CD4-positive, alpha-beta memory T cell (primary cell): ENCODE measurements at regions not wholly inside any gene's neighbourhood (a gene's known extent, or its start where the extent isn't known, plus 50 kb on each side); places are given as distances from the start of the nearest gene placed in this dataset.
A peak's percentile ranks its signal among the peaks of the same experiment; 100 is the strongest.

ENCODE experiments used
- CTCF ChIA-PET: fragments of 350-600 bp; sonication (Branson Sonifier 250); formaldehyde crosslinking; loops from one replicate; lab custom pipeline; 2021; ENCODE audit warnings: inconsistent platforms; ENCODE audit not compliant: partially characterized antibody; lab: Charles Lee
- POLR2A ChIA-PET: fragments of 350-600 bp; sonication (Branson Sonifier 250); formaldehyde crosslinking; loops from one replicate; lab custom pipeline; 2021; ENCODE audit not compliant: partially characterized antibody; lab: Charles Lee
- DNase-seq, 5 donors: peaks; one replicate each; pipeline versions ENCODE4 v3.0.0 to v3.0.0-alpha.2; 2020 to 2022; ENCODE audit warnings: mixed read lengths in 1 of 5
- H3K27ac ChIP-seq: one replicate; pipeline ENCODE4 v1.7.0; 2013; ENCODE audit warnings: low read depth, low read length
- H3K27me3 ChIP-seq: 2 replicates; pipeline ENCODE4 v1.7.0; 2013; ENCODE audit warnings: mild to moderate bottlenecking, low read length, moderate library complexity; ENCODE audit not compliant: insufficient read depth
- H3K36me3 ChIP-seq: 2 replicates; pipeline ENCODE4 v1.7.0; 2013; ENCODE audit warnings: mild to moderate bottlenecking, low read length, moderate library complexity; ENCODE audit not compliant: insufficient read depth
- H3K4me1 ChIP-seq: 2 replicates; pipeline ENCODE4 v1.7.0; 2013; ENCODE audit warnings: mild to moderate bottlenecking, low read length, moderate library complexity; ENCODE audit not compliant: insufficient read depth
- H3K4me3 ChIP-seq, 2 donors: one replicate each; pipeline ENCODE4 v1.7.0; 2013; ENCODE audit warnings: low read length in 2 of 2, mild to moderate bottlenecking in 1 of 2
- H3K9me3 ChIP-seq, 2 donors: one replicate each; pipeline ENCODE4 v1.7.0; 2013; ENCODE audit warnings: low read length in 2 of 2, control low read depth in 1 of 2; ENCODE audit not compliant: control insufficient read depth in 1 of 2
- H3K27ac Mint-ChIP-seq, 7 donors: one replicate each; pipeline ENCODE4 v1.8.0; 2020 to 2021; ENCODE audit warnings: mixed read lengths in 7 of 7, mild to moderate bottlenecking in 6 of 7, inconsistent platforms in 3 of 7, moderate library complexity in 3 of 7
- H3K27me3 Mint-ChIP-seq, 2 donors: one replicate each; pipeline ENCODE4 v1.8.0; 2020 to 2021; ENCODE audit warnings: mixed read lengths in 2 of 2
- H3K36me3 Mint-ChIP-seq, 2 donors: one replicate each; pipeline ENCODE4 v1.8.0; 2020 to 2021; ENCODE audit warnings: mixed read lengths in 2 of 2, inconsistent platforms in 1 of 2, mild to moderate bottlenecking in 1 of 2
- H3K4me1 Mint-ChIP-seq, 4 donors: one replicate each; pipeline ENCODE4 v1.8.0; 2020 to 2021; ENCODE audit warnings: mixed read lengths in 4 of 4, mild to moderate bottlenecking in 1 of 4
- H3K4me3 Mint-ChIP-seq, 8 donors: one replicate each; pipeline ENCODE4 v1.8.0; 2020 to 2021; ENCODE audit warnings: mixed read lengths in 8 of 8, mild to moderate bottlenecking in 7 of 8, moderate library complexity in 6 of 8, inconsistent platforms in 3 of 8
- H3K9me3 Mint-ChIP-seq, 8 donors: one replicate each; pipeline ENCODE4 v1.8.0; 2020 to 2021; ENCODE audit warnings: mixed read lengths in 8 of 8, mild to moderate bottlenecking in 5 of 8, inconsistent platforms in 3 of 8, moderate library complexity in 1 of 8
- intact Hi-C: fragments of 100-400 bp; cut with micrococcal nuclease; formaldehyde crosslinking; loops from one replicate; pipeline ENCODE4 v1.15.1; 2023

- Histone ChIP-seq H3K9me3 (no peaks in the 10 kb centered on the region), H3K4me3 (no peak overlapping the region), H3K27me3 (no peaks in the 10 kb centered on the region), H3K4me1 (no peaks in the 10 kb centered on the region), H3K27ac (no peak overlapping the region), H3K36me3 (no peaks in the 10 kb centered on the region)
- peaks cover 0 to 46% (median 20%) of the 10 kb centered on the region in 8 donors for H3K9me3 Mint-ChIP-seq
- ChIA-PET CTCF (no interaction called here), POLR2A (no interaction called here)
- H3K4me1 Mint-ChIP-seq: no peaks in the 10 kb centered on the region
- no peak overlapping the region for H3K27ac Mint-ChIP-seq
- intact Hi-C loops: no loop called here
- no peak overlapping the region for H3K4me3 Mint-ChIP-seq
- H3K27me3 Mint-ChIP-seq: no peaks in the 10 kb centered on the region
- DNase-seq: no peak
- H3K36me3 Mint-ChIP-seq: no peaks in the 10 kb centered on the region
These were observed 301.5 kb downstream of the FZD1 start for GRCh38 chr7:91565499-91566401.

GRCh38 chr7:91566402-91566732, 302.1 kb downstream of the FZD1 start:
- H3K36me3 Mint-ChIP-seq: no peaks in the 10 kb centered on the region
- H3K9me3 Mint-ChIP-seq: peaks cover 0 to 44% (median 20%) of the 10 kb centered on the region in 8 donors
- no peaks in the 10 kb centered on the region for H3K27me3 ChIP-seq
- H3K4me3 ChIP-seq: no peak overlapping the region
- no peak overlapping the region for H3K4me3 Mint-ChIP-seq
- no peak for DNase-seq
- CTCF ChIA-PET: no interaction called here
- H3K9me3 ChIP-seq: no peaks in the 10 kb centered on the region
- no peaks in the 10 kb centered on the region for H3K36me3 ChIP-seq
- POLR2A ChIA-PET: no interaction called here
- H3K4me1 Mint-ChIP-seq: no peaks in the 10 kb centered on the region
- no peak overlapping the region for H3K27ac Mint-ChIP-seq
- intact Hi-C loops: no loop called here
- H3K4me1 ChIP-seq: no peaks in the 10 kb centered on the region
- H3K27ac ChIP-seq: no peak overlapping the region
- H3K27me3 Mint-ChIP-seq: no peaks in the 10 kb centered on the region

- Mint-ChIP-seq H3K9me3 (peaks cover 0 to 43% (median 22%) of the 10 kb centered on the region in 8 donors), H3K36me3 (no peaks in the 10 kb centered on the region), H3K4me3 (no peak overlapping the region), H3K27me3 (no peaks in the 10 kb centered on the region), H3K27ac (no peak overlapping the region), H3K4me1 (no peaks in the 10 kb centered on the region)
- no peak overlapping the region for H3K27ac ChIP-seq
- ChIA-PET POLR2A (no interaction called here), CTCF (no interaction called here)
- H3K4me1 ChIP-seq: no peaks in the 10 kb centered on the region
- no peaks in the 10 kb centered on the region for H3K36me3 ChIP-seq
- no peak overlapping the region for H3K4me3 ChIP-seq
- H3K9me3 ChIP-seq: no peaks in the 10 kb centered on the region
- intact Hi-C loops: no loop called here
- H3K27me3 ChIP-seq: no peaks in the 10 kb centered on the region
- no peak for DNase-seq
These were observed 303.1 kb downstream of the FZD1 start for GRCh38 chr7:91567081-91568012.

- no peaks in the 10 kb centered on the region for H3K36me3 ChIP-seq
- no peak overlapping the region for H3K4me3 ChIP-seq
- intact Hi-C loops: no loop called here
- Mint-ChIP-seq H3K4me1 (no peaks in the 10 kb centered on the region), H3K27ac (no peak overlapping the region), H3K9me3 (peaks cover 0 to 38% (median 22%) of the 10 kb centered on the region in 8 donors), H3K4me3 (no peak overlapping the region), H3K36me3 (no peaks in the 10 kb centered on the region), H3K27me3 (no peaks in the 10 kb centered on the region)
- H3K27me3 ChIP-seq: no peaks in the 10 kb centered on the region
- no peak for DNase-seq
- ChIA-PET POLR2A (no interaction called here), CTCF (no interaction called here)
- H3K4me1 ChIP-seq: no peaks in the 10 kb centered on the region
- H3K27ac ChIP-seq: no peak overlapping the region
- H3K9me3 ChIP-seq: no peaks in the 10 kb centered on the region
These were observed 303.9 kb downstream of the FZD1 start for GRCh38 chr7:91568138-91568537.

GRCh38 chr7:91569728-91570457, 305.7 kb downstream of the FZD1 start:
- DNase-seq: no peak
- H3K9me3 Mint-ChIP-seq: peaks cover 0 to 38% (median 24%) of the 10 kb centered on the region in 8 donors

GRCh38 chr7:91570560-91570959, 306.3 kb downstream of the FZD1 start:
- no peak for DNase-seq
- intact Hi-C loops: no loop called here
- H3K36me3 Mint-ChIP-seq: no peaks in the 10 kb centered on the region
- Histone ChIP-seq H3K4me3 (no peak overlapping the region), H3K9me3 (no peaks in the 10 kb centered on the region), H3K27me3 (no peaks in the 10 kb centered on the region), H3K27ac (no peak overlapping the region), H3K36me3 (no peaks in the 10 kb centered on the region), H3K4me1 (no peaks in the 10 kb centered on the region)
- no peak overlapping the region for H3K4me3 Mint-ChIP-seq
- H3K4me1 Mint-ChIP-seq: no peaks in the 10 kb centered on the region
- H3K9me3 Mint-ChIP-seq: peaks cover 0 to 38% (median 23%) of the 10 kb centered on the region in 8 donors
- ChIA-PET CTCF (no interaction called here), POLR2A (no interaction called here)
- H3K27ac Mint-ChIP-seq: no peak overlapping the region
- H3K27me3 Mint-ChIP-seq: no peaks in the 10 kb centered on the region

More at GRCh38 chr7:91569728-91570457, 305.7 kb downstream of the FZD1 start:
- ChIA-PET CTCF (no interaction called here), POLR2A (no interaction called here)
- no peaks in the 10 kb centered on the region for H3K4me1 ChIP-seq
- no peaks in the 10 kb centered on the region for H3K27me3 ChIP-seq
- intact Hi-C loops: no loop called here
- Mint-ChIP-seq H3K27ac (peak overlapping the region in 1 of 7 donors; percentile 5), H3K27me3 (no peaks in the 10 kb centered on the region), H3K4me1 (no peaks in the 10 kb centered on the region), H3K36me3 (no peaks in the 10 kb centered on the region), H3K4me3 (no peak overlapping the region)
- H3K4me3 ChIP-seq: no peak overlapping the region
- H3K27ac ChIP-seq: no peak overlapping the region
- H3K9me3 ChIP-seq: no peaks in the 10 kb centered on the region
- H3K36me3 ChIP-seq: no peaks in the 10 kb centered on the region

- no peak overlapping the region for H3K27ac ChIP-seq
- H3K4me1 ChIP-seq: no peaks in the 10 kb centered on the region
- H3K4me3 Mint-ChIP-seq: no peak overlapping the region
- intact Hi-C loops: no loop called here
- H3K27me3 Mint-ChIP-seq: no peaks in the 10 kb centered on the region
- CTCF ChIA-PET: no interaction called here
- no peak for DNase-seq
- H3K4me1 Mint-ChIP-seq: no peaks in the 10 kb centered on the region
- H3K36me3 ChIP-seq: no peaks in the 10 kb centered on the region
- no peaks in the 10 kb centered on the region for H3K27me3 ChIP-seq
- H3K36me3 Mint-ChIP-seq: no peaks in the 10 kb centered on the region
- POLR2A ChIA-PET: no interaction called here
- no peak overlapping the region for H3K27ac Mint-ChIP-seq
- no peak overlapping the region for H3K4me3 ChIP-seq
- H3K9me3 ChIP-seq: no peaks in the 10 kb centered on the region
- peaks cover 0 to 37% (median 23%) of the 10 kb centered on the region in 8 donors for H3K9me3 Mint-ChIP-seq
These were observed 307.4 kb downstream of the FZD1 start for GRCh38 chr7:91571601-91572000.
